ENCODE measurements at regions not wholly inside any gene's neighbourhood (a gene's known extent, or its start where the extent isn't known, plus 50 kb on each side); places are given as distances from the start of the nearest gene placed in this dataset.

GRCh38 chr2:52526735-52527134 is 1240.9 kb upstream of the CHAC2 start:
- H3K36me3 ChIP-seq (ENCODE audit: control insufficient read depth in 2 of 2, insufficient read depth in 2 of 2, low read length in 1 of 2) = no peaks in the 10 kb centered on the region
- no peaks in the 10 kb centered on the region for H3K4me1 ChIP-seq (ENCODE audit: control insufficient read depth in 2 of 2, insufficient read depth in 2 of 2, low read length in 2 of 2)
- no peak for DNase-seq (ENCODE audit: low read depth in 6 of 9, low spot score in 9 of 9)
- no peak overlapping the region for H3K27ac ChIP-seq (ENCODE audit: low read depth in 1 of 2, low read length in 1 of 2)
- peaks cover 2 to 8% of the 10 kb centered on the region in 2 donors for H3K9me3 ChIP-seq (ENCODE audit: control insufficient read depth in 2 of 2, insufficient read depth in 1 of 2, low read length in 1 of 2)
- WGBS = 93% methylated on average over 1 of the region's 1 CpG
- no peak overlapping the region for H3K4me3 ChIP-seq (ENCODE audit: low read length in 2 of 2)
- no peaks in the 10 kb centered on the region for H3K27me3 ChIP-seq (ENCODE audit: control insufficient read depth in 2 of 2, insufficient read depth in 1 of 2, low read length in 1 of 2)

GRCh38 chr2:52520644-52521043 is 1247.0 kb upstream of the CHAC2 start:
- H3K27me3 ChIP-seq (ENCODE audit: control insufficient read depth in 2 of 2, insufficient read depth in 1 of 2, low read length in 1 of 2) = no peaks in the 10 kb centered on the region
- no peaks in the 10 kb centered on the region for H3K36me3 ChIP-seq (ENCODE audit: control insufficient read depth in 2 of 2, insufficient read depth in 2 of 2, low read length in 1 of 2)
- no peak overlapping the region for H3K27ac ChIP-seq (ENCODE audit: low read depth in 1 of 2, low read length in 1 of 2)
- H3K4me3 ChIP-seq (ENCODE audit: low read length in 2 of 2) = no peak overlapping the region
- H3K9me3 ChIP-seq (ENCODE audit: control insufficient read depth in 2 of 2, insufficient read depth in 1 of 2, low read length in 1 of 2) = peaks cover 2 to 8% of the 10 kb centered on the region in 2 donors
- no peak for DNase-seq (ENCODE audit: low read depth in 6 of 9, low spot score in 9 of 9)
- H3K4me1 ChIP-seq (ENCODE audit: control insufficient read depth in 2 of 2, insufficient read depth in 2 of 2, low read length in 2 of 2) = no peaks in the 10 kb centered on the region
- WGBS = 89% methylated on average over 1 of the region's 1 CpG

- no peaks in the 10 kb centered on the region for H3K9me3 ChIP-seq (ENCODE audit: control insufficient read depth in 2 of 2, insufficient read depth in 1 of 2, low read length in 1 of 2)
- no peaks in the 10 kb centered on the region for H3K27me3 ChIP-seq (ENCODE audit: control insufficient read depth in 2 of 2, insufficient read depth in 1 of 2, low read length in 1 of 2)
- no peaks in the 10 kb centered on the region for H3K4me1 ChIP-seq (ENCODE audit: control insufficient read depth in 2 of 2, insufficient read depth in 2 of 2, low read length in 2 of 2)
- H3K36me3 ChIP-seq (ENCODE audit: control insufficient read depth in 2 of 2, insufficient read depth in 2 of 2, low read length in 1 of 2) = no peaks in the 10 kb centered on the region
- H3K27ac ChIP-seq (ENCODE audit: low read depth in 1 of 2, low read length in 1 of 2) = no peak overlapping the region
- DNase-seq (ENCODE audit: low read depth in 6 of 9, low spot score in 9 of 9) = no peak
- no peak overlapping the region for H3K4me3 ChIP-seq (ENCODE audit: low read length in 2 of 2)
These were observed 1248.9 kb upstream of the CHAC2 start for GRCh38 chr2:52518678-52519077.

GRCh38 chr2:52512760-52513159 is 1254.8 kb upstream of the CHAC2 start:
- peaks cover 0 to 3% of the 10 kb centered on the region in 2 donors for H3K9me3 ChIP-seq (ENCODE audit: control insufficient read depth in 2 of 2, insufficient read depth in 1 of 2, low read length in 1 of 2)
- no peak for DNase-seq (ENCODE audit: low read depth in 6 of 9, low spot score in 9 of 9)
- no peaks in the 10 kb centered on the region for H3K36me3 ChIP-seq (ENCODE audit: control insufficient read depth in 2 of 2, insufficient read depth in 2 of 2, low read length in 1 of 2)
- WGBS = 93% methylated on average over 5 of the region's 5 CpGs
- no peaks in the 10 kb centered on the region for H3K4me1 ChIP-seq (ENCODE audit: control insufficient read depth in 2 of 2, insufficient read depth in 2 of 2, low read length in 2 of 2)
- H3K27ac ChIP-seq (ENCODE audit: low read depth in 1 of 2, low read length in 1 of 2) = no peak overlapping the region
- no peaks in the 10 kb centered on the region for H3K27me3 ChIP-seq (ENCODE audit: control insufficient read depth in 2 of 2, insufficient read depth in 1 of 2, low read length in 1 of 2)
- no peak overlapping the region for H3K4me3 ChIP-seq (ENCODE audit: low read length in 2 of 2)

- no peak overlapping the region for H3K27ac ChIP-seq (ENCODE audit: low read depth in 1 of 2, low read length in 1 of 2)
- H3K4me1 ChIP-seq (ENCODE audit: control insufficient read depth in 2 of 2, insufficient read depth in 2 of 2, low read length in 2 of 2) = no peaks in the 10 kb centered on the region
- H3K9me3 ChIP-seq (ENCODE audit: control insufficient read depth in 2 of 2, insufficient read depth in 1 of 2, low read length in 1 of 2) = peaks cover 0 to 3% of the 10 kb centered on the region in 2 donors
- no peak for DNase-seq (ENCODE audit: low read depth in 6 of 9, low spot score in 9 of 9)
- no peak overlapping the region for H3K4me3 ChIP-seq (ENCODE audit: low read length in 2 of 2)
- no peaks in the 10 kb centered on the region for H3K36me3 ChIP-seq (ENCODE audit: control insufficient read depth in 2 of 2, insufficient read depth in 2 of 2, low read length in 1 of 2)
- no peaks in the 10 kb centered on the region for H3K27me3 ChIP-seq (ENCODE audit: control insufficient read depth in 2 of 2, insufficient read depth in 1 of 2, low read length in 1 of 2)
- WGBS = 91% methylated on average over 1 of the region's 1 CpG
These were observed 1257.2 kb upstream of the CHAC2 start for GRCh38 chr2:52510432-52510831.

- WGBS = 92% methylated on average over 2 of the region's 2 CpGs
- H3K9me3 ChIP-seq (ENCODE audit: control insufficient read depth in 2 of 2, insufficient read depth in 1 of 2, low read length in 1 of 2) = peaks cover 0 to 3% of the 10 kb centered on the region in 2 donors
These were observed 1265.1 kb upstream of the CHAC2 start for GRCh38 chr2:52502476-52502860.

GRCh38 chr2:52501715-52502475 is 1265.7 kb upstream of the CHAC2 start:
- Histone ChIP-seq H3K27me3 (ENCODE audit: control insufficient read depth in 2 of 2, insufficient read depth in 1 of 2, low read length in 1 of 2) (no peaks in the 10 kb centered on the region), H3K9me3 (ENCODE audit: control insufficient read depth in 2 of 2, insufficient read depth in 1 of 2, low read length in 1 of 2) (peaks cover 0 to 7% of the 10 kb centered on the region in 2 donors), H3K4me1 (ENCODE audit: control insufficient read depth in 2 of 2, insufficient read depth in 2 of 2, low read length in 2 of 2) (no peaks in the 10 kb centered on the region), H3K4me3 (ENCODE audit: low read length in 2 of 2) (no peak overlapping the region), H3K27ac (ENCODE audit: low read depth in 1 of 2, low read length in 1 of 2) (no peak overlapping the region), H3K36me3 (ENCODE audit: control insufficient read depth in 2 of 2, insufficient read depth in 2 of 2, low read length in 1 of 2) (no peaks in the 10 kb centered on the region)
- WGBS = 90% methylated on average over 2 of the region's 2 CpGs
- DNase-seq (ENCODE audit: low read depth in 6 of 9, low spot score in 9 of 9) = no peak

More at GRCh38 chr2:52502476-52502860, 1265.1 kb upstream of the CHAC2 start:
- no peak overlapping the region for H3K4me3 ChIP-seq (ENCODE audit: low read length in 2 of 2)
- H3K27me3 ChIP-seq (ENCODE audit: control insufficient read depth in 2 of 2, insufficient read depth in 1 of 2, low read length in 1 of 2) = no peaks in the 10 kb centered on the region
- no peak overlapping the region for H3K27ac ChIP-seq (ENCODE audit: low read depth in 1 of 2, low read length in 1 of 2)
- no peaks in the 10 kb centered on the region for H3K36me3 ChIP-seq (ENCODE audit: control insufficient read depth in 2 of 2, insufficient read depth in 2 of 2, low read length in 1 of 2)
- DNase-seq (ENCODE audit: low read depth in 6 of 9, low spot score in 9 of 9) = no peak
- H3K4me1 ChIP-seq (ENCODE audit: control insufficient read depth in 2 of 2, insufficient read depth in 2 of 2, low read length in 2 of 2) = no peaks in the 10 kb centered on the region

GRCh38 chr2:52500561-52500960 is 1267.0 kb upstream of the CHAC2 start:
- H3K4me1 ChIP-seq (ENCODE audit: control insufficient read depth in 2 of 2, insufficient read depth in 2 of 2, low read length in 2 of 2) = no peaks in the 10 kb centered on the region
- H3K36me3 ChIP-seq (ENCODE audit: control insufficient read depth in 2 of 2, insufficient read depth in 2 of 2, low read length in 1 of 2) = no peaks in the 10 kb centered on the region
- DNase-seq (ENCODE audit: low read depth in 6 of 9, low spot score in 9 of 9) = no peak
- H3K27ac ChIP-seq (ENCODE audit: low read depth in 1 of 2, low read length in 1 of 2) = no peak overlapping the region
- WGBS = 87% methylated on average over 2 of the region's 2 CpGs
- H3K4me3 ChIP-seq (ENCODE audit: low read length in 2 of 2) = no peak overlapping the region
- H3K27me3 ChIP-seq (ENCODE audit: control insufficient read depth in 2 of 2, insufficient read depth in 1 of 2, low read length in 1 of 2) = no peaks in the 10 kb centered on the region
- peaks cover 0 to 7% of the 10 kb centered on the region in 2 donors for H3K9me3 ChIP-seq (ENCODE audit: control insufficient read depth in 2 of 2, insufficient read depth in 1 of 2, low read length in 1 of 2)

GRCh38 chr2:52498077-52498750 is 1269.4 kb upstream of the CHAC2 start:
- no peak overlapping the region for H3K27ac ChIP-seq (ENCODE audit: low read depth in 1 of 2, low read length in 1 of 2)
- peaks cover 0 to 7% of the 10 kb centered on the region in 2 donors for H3K9me3 ChIP-seq (ENCODE audit: control insufficient read depth in 2 of 2, insufficient read depth in 1 of 2, low read length in 1 of 2)
- no peaks in the 10 kb centered on the region for H3K36me3 ChIP-seq (ENCODE audit: control insufficient read depth in 2 of 2, insufficient read depth in 2 of 2, low read length in 1 of 2)
- H3K27me3 ChIP-seq (ENCODE audit: control insufficient read depth in 2 of 2, insufficient read depth in 1 of 2, low read length in 1 of 2) = no peaks in the 10 kb centered on the region
- H3K4me1 ChIP-seq (ENCODE audit: control insufficient read depth in 2 of 2, insufficient read depth in 2 of 2, low read length in 2 of 2) = no peaks in the 10 kb centered on the region
- WGBS = 91% methylated on average over 3 of the region's 3 CpGs
- no peak overlapping the region for H3K4me3 ChIP-seq (ENCODE audit: low read length in 2 of 2)
- DNase-seq (ENCODE audit: low read depth in 6 of 9, low spot score in 9 of 9) = no peak
